Breast epithelium (tissue), 3 donors: ENCODE measurements at regions not wholly inside any gene's neighbourhood (a gene's known extent, or its start where the extent isn't known, plus 50 kb on each side); places are given as distances from the start of the nearest gene placed in this dataset.

Experiments used
- CTCF ChIP-seq, 3 donors: fragments of 450-650 bp; IDR thresholded peaks; one replicate each; pipeline ENCODE4 v1.5.1; 2016 to 2017; ENCODE audit warnings: antibody characterized with exemption in 3 of 3, mild to moderate bottlenecking in 3 of 3, moderate library complexity in 3 of 3
- POLR2A ChIP-seq: fragments of 450-650 bp; IDR thresholded peaks from one replicate; pipeline ENCODE4 v1.6.1; 2016; ENCODE audit warnings: antibody characterized with exemption, mild to moderate bottlenecking, moderate library complexity

GRCh38 chr16:26740771-26741170, 326.0 kb upstream of the C16orf82 start:
- no peak for TF ChIP-seq CTCF (IDR thresholded peaks at IDR 0.05)
- no peak for TF ChIP-seq POLR2A
